ENCODE measurements at regions not wholly inside any gene's neighbourhood (a gene's known extent, or its start where the extent isn't known, plus 50 kb on each side); places are given as distances from the start of the nearest gene placed in this dataset.
"Not testable (repeated sequence)": the region's sequence is repeated elsewhere in the genome, so short reads cannot be mapped to it uniquely, and the experiment has no call there.

DNA sequence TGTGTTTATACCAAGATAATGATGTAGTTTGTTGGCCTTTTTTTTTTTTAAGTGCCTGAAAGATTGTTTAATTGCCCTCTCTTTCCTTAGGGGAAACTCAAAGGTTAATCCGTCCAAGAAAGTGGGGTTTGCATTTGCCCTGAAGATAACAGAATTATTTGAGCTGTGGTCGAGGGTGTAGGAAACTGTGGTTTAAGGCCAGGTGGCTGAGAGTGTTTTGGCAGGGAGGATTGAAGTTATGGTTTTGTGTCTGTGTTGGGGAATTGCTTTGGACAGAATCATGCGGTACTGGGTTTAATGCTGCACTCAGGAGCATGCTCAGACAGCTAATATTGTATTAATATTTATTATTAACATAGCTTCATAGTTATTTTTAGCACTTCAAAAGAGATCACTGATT lies 509.8 kb downstream of the EBF1 start:
- DNase-seq = no peak
- Mint-ChIP-seq H3K27me3 (no peaks in the 10 kb centered on the region), H3K4me3 (no peak overlapping the region), H3K9me3 (peaks cover 11% of the 10 kb centered on the region), H3K27ac (no peak overlapping the region), H3K4me1 (peaks cover 3% of the 10 kb centered on the region), H3K36me3 (peaks cover 2% of the 10 kb centered on the region)

DNA sequence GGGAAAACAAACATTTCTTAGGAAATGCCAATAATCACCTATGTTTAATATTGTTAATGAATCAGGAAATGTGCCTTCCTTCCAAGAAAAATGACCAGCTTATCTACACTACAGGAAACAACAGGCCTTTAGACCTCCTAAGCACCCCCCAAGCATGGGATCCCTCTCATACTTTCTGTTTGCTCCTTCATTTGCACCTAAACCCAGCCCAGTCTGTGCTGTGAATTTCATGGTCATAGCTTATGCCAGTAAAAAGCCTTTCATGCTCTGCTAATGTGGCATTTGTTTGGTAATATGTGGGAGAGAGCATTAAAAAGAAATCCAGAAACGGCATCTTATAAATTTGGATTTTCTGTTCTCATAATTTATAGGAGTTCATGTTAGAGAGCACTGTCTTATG lies 511.1 kb downstream of the EBF1 start:
- Mint-ChIP-seq H3K36me3 (peaks cover 2% of the 10 kb centered on the region), H3K4me1 (peaks cover 3% of the 10 kb centered on the region), H3K4me3 (no peak overlapping the region)

DNA sequence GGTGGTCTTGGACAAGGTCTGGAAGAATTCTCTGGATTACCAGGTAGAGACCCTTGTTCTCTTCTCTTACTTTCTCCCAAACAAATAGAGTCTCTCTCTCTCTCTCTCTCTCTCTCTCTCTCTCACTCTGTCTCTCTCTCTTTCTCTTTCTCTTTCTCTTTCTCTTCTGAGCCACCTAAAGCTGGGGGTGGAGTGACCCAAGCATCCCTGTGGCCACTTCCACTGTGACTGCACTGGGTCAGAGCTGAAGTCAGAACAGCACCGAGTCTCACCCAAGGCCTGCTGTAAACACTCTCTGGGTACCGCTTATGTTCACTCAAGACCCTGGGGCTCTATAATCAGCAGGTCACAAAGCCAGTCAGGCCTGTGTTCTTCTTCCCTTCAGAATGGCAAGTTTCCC lies 513.7 kb downstream of the EBF1 start:
- DNase-seq = no peak
- Mint-ChIP-seq H3K27me3 (no peaks in the 10 kb centered on the region), H3K9me3 (peaks cover 16% of the 10 kb centered on the region), H3K4me1 (peaks cover 3% of the 10 kb centered on the region), H3K4me3 (no peak overlapping the region), H3K27ac (no peak overlapping the region), H3K36me3 (peaks cover 4% of the 10 kb centered on the region)

More for the DNA sequence above, 511.1 kb downstream of the EBF1 start:
- H3K27ac Mint-ChIP-seq = no peak overlapping the region
- peaks cover 13% of the 10 kb centered on the region for H3K9me3 Mint-ChIP-seq
- no peak for DNase-seq
- H3K27me3 Mint-ChIP-seq = no peaks in the 10 kb centered on the region

DNA sequence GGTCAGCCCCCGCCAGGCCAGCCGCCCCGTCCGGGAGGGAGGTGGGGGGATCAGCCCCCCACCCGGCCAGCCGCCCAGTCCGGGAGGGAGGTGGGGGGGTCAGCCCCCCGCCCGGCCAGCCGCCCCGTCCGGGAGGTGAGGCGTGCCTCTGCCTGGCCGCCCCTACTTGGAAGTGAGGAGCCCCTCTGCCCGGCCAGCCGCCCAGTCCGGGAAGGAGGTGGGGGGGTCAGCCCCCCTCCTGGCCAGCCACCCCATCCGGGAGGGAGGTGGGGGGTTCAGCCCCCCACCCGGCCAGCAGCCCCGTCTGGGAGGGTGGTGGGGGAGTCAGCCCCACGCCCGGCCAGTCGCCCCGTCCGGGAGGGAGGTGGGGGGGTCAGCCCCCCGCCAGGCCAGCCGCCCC lies 517.0 kb downstream of the EBF1 start:
- not testable (repeated sequence) for H3K4me3 Mint-ChIP-seq, H3K27ac Mint-ChIP-seq, H3K27me3 Mint-ChIP-seq, H3K4me1 Mint-ChIP-seq, H3K36me3 Mint-ChIP-seq, DNase-seq
- H3K9me3 Mint-ChIP-seq = peaks cover 30% of the 10 kb centered on the region

DNA sequence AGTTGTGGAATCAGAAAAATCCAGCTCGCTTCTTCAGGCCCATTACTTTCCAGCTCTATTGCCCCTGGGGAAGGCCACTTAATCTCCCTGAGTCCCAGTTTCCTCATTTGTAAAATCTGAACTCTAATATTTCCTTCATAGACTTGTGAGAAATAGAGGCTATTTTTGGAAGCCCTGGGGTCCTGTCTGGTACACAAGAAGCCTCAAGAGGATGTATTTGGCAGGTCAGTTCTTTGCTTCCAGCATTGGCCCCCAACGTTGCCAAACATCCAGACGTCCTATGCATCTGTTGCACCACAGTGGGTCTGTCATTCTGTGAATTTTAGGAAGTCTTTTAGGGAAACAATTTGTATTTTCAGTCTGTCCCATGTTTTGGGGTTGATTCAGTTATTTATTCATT lies 525.9 kb downstream of the EBF1 start:
- DNase-seq = no peak
- H3K27me3 Mint-ChIP-seq = no peaks in the 10 kb centered on the region
- no peak overlapping the region for H3K4me3 Mint-ChIP-seq
- H3K9me3 Mint-ChIP-seq = peaks cover 7% of the 10 kb centered on the region
- H3K27ac Mint-ChIP-seq = no peak overlapping the region
- H3K4me1 Mint-ChIP-seq = no peaks in the 10 kb centered on the region
- H3K36me3 Mint-ChIP-seq = no peaks in the 10 kb centered on the region

DNA sequence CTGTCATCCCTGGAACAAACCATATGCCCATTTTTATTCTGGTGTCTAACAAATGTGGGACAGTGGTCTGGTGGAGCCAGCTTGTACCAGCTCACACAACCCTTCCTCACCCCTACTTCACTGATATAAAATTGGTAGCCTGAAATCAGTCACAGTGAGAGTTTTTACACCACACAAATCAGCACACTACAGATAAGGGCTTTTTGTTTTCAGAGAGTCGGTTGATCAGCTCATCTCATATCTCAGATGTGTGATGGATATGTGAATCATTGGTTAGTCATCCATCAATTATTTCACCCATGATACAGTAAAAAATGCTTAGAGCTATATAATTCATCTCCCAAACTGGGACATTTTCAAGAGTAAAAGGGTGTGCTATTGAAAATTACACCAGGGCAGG lies 529.2 kb downstream of the EBF1 start:
- H3K4me3 Mint-ChIP-seq = no peak overlapping the region
- H3K9me3 Mint-ChIP-seq = no peaks in the 10 kb centered on the region
- no peaks in the 10 kb centered on the region for H3K36me3 Mint-ChIP-seq
- no peak for DNase-seq
- H3K27ac Mint-ChIP-seq = no peak overlapping the region
- H3K27me3 Mint-ChIP-seq = no peaks in the 10 kb centered on the region
- H3K4me1 Mint-ChIP-seq = no peaks in the 10 kb centered on the region

DNA sequence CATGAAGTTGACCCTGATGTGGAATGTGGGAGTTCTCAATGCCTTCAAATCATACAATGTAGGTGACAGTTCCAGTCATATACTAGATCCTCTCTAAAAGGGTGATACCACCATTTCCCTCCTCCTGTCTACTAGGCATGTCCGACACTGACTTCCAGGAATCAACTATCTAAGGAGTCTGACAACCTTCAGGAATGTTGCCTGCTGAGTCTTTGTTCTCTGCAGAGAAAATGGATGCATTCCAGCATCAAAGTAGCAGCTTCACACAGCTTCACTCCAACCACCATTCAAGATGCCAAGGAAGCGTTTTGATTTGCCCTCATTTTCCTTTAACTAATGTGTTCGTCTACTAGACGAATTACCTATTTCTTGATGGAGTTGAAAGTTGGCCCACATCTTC lies 530.2 kb downstream of the EBF1 start:
- Mint-ChIP-seq H3K27me3 (no peaks in the 10 kb centered on the region), H3K4me1 (peaks cover under 1% of the 10 kb centered on the region), H3K36me3 (no peaks in the 10 kb centered on the region), H3K9me3 (no peaks in the 10 kb centered on the region), H3K4me3 (no peak overlapping the region), H3K27ac (no peak overlapping the region)
- DNase-seq = no peak

DNA sequence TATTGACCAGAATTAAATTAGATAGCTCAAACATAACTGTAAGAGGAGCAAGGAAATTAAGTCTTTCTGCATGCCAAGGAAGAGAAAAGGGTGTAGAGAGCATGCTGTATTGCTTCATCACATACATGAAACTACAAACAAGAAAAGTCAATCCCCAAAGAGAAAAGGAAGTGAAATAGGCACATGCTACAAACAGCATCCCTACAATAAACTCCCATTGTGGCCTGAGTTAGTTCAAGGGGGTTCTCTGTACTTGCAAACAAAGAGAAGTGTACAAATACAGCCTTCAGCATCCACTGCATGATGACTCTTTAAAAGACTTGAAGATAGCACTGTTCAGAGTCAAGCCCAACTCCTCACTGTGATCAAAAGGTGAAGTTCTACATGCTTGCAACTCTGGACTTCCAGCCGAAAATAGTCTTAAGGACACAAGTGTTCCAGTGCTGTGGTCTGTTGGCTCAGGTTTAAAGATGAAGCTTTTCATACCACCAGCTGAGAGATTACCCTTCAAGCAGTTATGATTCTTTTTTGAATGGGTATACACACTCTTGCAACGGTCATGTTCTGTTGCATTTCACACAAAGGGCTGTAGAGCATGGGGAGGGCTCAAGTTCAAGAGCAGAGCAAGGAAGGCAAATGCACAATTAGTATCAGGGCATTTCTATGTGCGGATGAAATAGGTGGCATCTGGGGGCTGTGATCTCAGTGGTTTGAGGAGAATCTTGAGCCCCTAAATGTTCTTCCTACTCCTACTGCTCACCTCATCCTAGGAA lies 534.5 kb downstream of the EBF1 start:
- DNase-seq = no peak
- Mint-ChIP-seq H3K27ac (no peak overlapping the region), H3K36me3 (no peaks in the 10 kb centered on the region), H3K4me3 (no peak overlapping the region), H3K27me3 (no peaks in the 10 kb centered on the region), H3K9me3 (no peaks in the 10 kb centered on the region), H3K4me1 (peaks cover 2% of the 10 kb centered on the region)

DNA sequence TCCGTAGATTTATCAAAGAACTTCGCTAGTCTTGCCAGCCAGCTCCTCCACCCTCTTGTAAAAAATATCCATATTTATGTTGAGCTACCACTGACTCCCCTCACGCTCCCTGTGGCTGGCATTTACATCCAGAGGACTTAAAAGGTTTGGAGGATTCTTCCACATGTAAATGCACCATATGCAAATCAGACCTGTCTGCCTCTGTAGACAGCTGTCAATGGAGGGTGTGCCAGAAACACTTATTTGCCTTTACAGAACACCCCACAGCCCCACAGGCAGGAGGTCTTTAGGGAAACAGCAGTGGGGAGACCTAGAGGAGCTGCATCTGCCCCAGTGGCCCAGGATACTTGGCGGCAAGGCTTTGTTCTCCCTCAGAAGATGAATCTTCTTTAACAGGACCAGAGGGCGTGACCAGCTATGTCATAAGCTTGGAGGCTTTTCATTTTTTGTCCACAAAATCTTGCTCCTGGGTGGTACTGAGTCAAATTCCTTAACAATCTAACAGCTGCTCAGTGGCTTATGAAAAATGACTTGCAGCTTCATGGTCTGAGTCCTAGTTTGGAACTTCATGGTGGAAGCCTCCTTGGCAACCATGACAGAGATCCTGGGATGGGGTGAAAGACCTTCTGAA lies 535.8 kb downstream of the EBF1 start:
- Mint-ChIP-seq H3K4me1 (peaks cover 4% of the 10 kb centered on the region), H3K27me3 (no peaks in the 10 kb centered on the region), H3K9me3 (no peaks in the 10 kb centered on the region), H3K4me3 (no peak overlapping the region), H3K36me3 (no peaks in the 10 kb centered on the region), H3K27ac (no peak overlapping the region)
- no peak for DNase-seq

DNA sequence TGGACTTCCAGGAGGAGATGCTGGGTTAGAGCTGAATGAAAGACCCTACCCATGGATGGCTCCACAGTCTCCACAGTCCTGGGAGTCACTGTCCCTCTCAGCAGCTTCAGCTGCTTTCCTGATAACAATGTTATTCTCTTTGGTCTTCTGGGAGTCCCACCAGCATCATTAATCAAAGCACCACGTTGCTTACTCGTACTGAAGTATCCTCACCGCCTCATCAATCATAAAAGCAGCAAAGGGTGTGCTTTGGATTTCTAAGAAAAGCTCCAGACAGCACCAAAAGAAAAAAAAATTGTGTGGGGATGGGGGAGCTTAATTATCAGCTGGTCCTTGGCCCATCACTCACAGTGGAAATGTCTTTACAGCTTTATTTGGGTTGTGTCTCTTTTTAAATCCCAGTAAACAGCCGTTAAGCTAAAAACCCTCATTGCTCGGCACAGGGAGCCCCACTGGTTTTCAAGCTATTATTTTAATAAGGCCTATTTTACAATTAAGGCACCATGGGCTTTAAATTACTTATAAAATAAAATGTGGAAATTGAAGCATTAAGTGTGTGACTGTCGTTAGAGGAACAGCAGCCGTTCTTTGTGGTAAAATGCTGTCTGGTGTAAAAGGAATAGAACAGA lies 538.0 kb downstream of the EBF1 start:
- Mint-ChIP-seq H3K27me3 (no peaks in the 10 kb centered on the region), H3K27ac (no peak overlapping the region), H3K9me3 (no peaks in the 10 kb centered on the region), H3K4me1 (peaks cover 4% of the 10 kb centered on the region), H3K36me3 (no peaks in the 10 kb centered on the region), H3K4me3 (no peak overlapping the region)
- no peak for DNase-seq

DNA sequence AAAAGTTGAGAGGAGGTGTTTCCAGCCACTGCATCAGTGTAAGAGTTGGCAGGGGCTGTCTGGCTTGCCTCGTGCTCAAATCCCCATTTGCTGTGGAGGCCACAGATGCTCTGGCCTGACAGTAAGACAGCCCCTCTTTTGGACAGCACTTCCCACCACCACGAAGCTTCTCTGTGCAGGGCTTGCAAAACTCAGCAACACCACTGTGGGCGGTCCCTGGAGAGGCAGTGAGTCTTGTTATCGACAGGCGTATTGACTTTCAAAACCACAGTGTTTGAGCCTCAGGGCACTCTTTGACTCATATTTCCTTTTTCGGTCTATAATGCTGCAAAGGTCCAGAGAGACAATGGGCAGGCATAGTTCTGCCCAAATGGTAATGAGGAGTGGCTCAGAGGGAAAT lies 539.5 kb downstream of the EBF1 start:
- Mint-ChIP-seq H3K9me3 (no peaks in the 10 kb centered on the region), H3K27ac (no peak overlapping the region), H3K36me3 (no peaks in the 10 kb centered on the region), H3K4me1 (peaks cover 4% of the 10 kb centered on the region), H3K27me3 (no peaks in the 10 kb centered on the region), H3K4me3 (no peak overlapping the region)
- peak; percentile 2 for DNase-seq

DNA sequence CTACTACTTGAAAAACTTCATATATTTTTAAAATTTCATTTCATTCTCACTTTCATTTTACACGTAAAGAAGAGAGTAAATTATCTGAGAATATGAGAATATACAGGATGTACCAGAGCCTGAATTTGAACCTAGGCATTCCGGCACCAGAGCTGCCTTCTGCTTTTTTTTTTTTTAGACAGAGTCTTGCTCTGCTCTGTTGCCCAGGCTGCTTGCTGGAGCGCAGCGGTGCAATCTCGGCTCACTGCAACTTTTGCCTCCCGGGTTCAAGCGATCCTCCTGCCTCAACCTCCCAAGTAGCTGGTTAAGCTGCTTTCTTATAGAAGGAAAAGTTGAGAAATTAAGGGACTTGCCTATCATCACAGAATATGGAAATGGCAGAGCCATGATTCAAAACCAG lies 540.1 kb downstream of the EBF1 start:
- DNase-seq = no peak
- H3K4me1 Mint-ChIP-seq = peaks cover 4% of the 10 kb centered on the region
- H3K4me3 Mint-ChIP-seq = no peak overlapping the region
- H3K36me3 Mint-ChIP-seq = no peaks in the 10 kb centered on the region
- H3K9me3 Mint-ChIP-seq = no peaks in the 10 kb centered on the region
- H3K27ac Mint-ChIP-seq = no peak overlapping the region
- H3K27me3 Mint-ChIP-seq = no peaks in the 10 kb centered on the region

DNA sequence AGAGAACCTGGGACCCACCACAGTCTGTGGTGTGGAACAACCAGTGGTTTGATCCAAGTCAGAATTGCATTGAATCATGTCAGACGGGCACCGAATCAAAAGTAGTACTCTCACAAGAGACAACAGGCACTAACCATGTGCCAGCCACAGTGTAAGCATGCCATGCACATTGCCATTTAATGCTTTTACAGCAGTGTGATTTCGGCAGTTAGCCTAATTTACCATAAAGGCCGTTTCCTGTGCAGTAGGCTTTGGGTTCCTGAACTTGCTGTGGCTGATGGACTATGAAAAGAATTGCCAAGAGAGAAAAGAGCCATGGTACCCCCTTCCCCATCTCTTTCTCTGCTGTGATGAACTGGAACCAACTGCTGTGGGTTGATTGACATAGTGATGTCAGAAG lies 540.6 kb downstream of the EBF1 start:
- Mint-ChIP-seq H3K27me3 (no peaks in the 10 kb centered on the region), H3K27ac (no peak overlapping the region), H3K4me3 (no peak overlapping the region), H3K4me1 (peaks cover 3% of the 10 kb centered on the region), H3K36me3 (no peaks in the 10 kb centered on the region), H3K9me3 (no peaks in the 10 kb centered on the region)
- no peak for DNase-seq

DNA sequence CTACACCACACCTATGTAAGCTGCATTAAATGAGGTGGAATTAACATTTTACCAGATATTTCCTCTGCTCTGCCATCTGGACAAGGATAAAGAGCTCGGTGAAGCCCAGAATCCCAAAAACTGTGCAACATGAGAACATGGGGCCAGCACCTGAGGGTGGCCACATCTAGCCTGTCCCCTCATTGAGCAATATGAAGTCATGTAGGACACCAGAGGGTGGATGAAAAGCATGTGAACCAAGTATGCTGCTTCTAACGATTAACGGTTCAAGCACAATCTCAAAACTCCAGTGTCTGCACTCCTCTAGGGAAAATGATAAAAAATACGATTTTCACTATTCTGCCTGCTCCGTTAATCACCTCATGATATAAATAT lies 545.8 kb downstream of the EBF1 start:
- H3K4me1 Mint-ChIP-seq = no peaks in the 10 kb centered on the region
- H3K27me3 Mint-ChIP-seq = no peaks in the 10 kb centered on the region
- no peak for DNase-seq
- no peaks in the 10 kb centered on the region for H3K36me3 Mint-ChIP-seq
- H3K27ac Mint-ChIP-seq = no peak overlapping the region
- H3K9me3 Mint-ChIP-seq = no peaks in the 10 kb centered on the region
- no peak overlapping the region for H3K4me3 Mint-ChIP-seq

DNA sequence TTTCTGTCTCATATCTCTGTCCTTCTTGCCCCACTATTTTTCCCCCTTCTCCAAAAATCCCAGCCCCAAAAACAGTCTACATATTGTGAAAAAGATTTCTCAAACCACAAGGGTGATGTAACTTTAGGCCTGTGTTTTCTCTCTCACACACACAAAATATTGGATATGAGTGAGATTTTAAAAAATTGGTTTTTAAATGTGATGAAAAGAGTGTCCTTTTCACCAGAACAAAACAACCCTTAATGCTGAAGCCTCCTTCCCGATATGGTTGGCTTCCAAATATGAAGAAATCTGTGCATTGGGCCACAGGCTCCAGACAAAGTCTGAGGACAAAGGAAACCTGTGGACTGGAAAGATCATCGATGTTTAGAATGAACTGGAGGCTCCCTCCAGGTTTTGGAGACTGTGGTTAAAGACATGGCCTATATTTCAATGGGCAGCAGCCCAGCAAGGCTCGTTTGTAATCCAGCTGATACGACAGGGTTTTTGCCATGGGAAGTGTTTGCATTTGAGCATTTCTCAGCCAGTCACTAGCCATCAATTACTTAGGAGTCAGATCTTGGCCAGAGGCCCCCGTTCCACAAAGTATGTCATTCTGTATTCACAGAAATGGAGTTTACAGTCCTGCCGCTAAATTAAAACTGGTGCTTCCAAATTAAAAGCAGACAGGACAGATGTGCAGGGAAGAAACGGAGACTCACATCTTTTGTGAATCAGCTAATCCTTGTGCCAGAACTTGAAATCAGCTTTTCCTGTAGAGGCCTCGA lies 546.3 kb downstream of the EBF1 start:
- Mint-ChIP-seq H3K9me3 (no peaks in the 10 kb centered on the region), H3K36me3 (no peaks in the 10 kb centered on the region), H3K4me1 (no peaks in the 10 kb centered on the region), H3K27ac (no peak overlapping the region), H3K27me3 (no peaks in the 10 kb centered on the region), H3K4me3 (no peak overlapping the region)
- no peak for DNase-seq
